ENCODE measurements at regions not wholly inside any gene's neighbourhood (a gene's known extent, or its start where the extent isn't known, plus 50 kb on each side); places are given as distances from the start of the nearest gene placed in this dataset.

- no peak for DNase-seq (ENCODE audit: extremely low spot score, unreplicated experiment)
- Mint-ChIP-seq H3K27me3 (ENCODE audit: unreplicated experiment) (peaks cover 8% of the 10 kb centered on the region), H3K27ac (ENCODE audit: unreplicated experiment) (no peak overlapping the region), H3K4me3 (ENCODE audit: unreplicated experiment) (no peak overlapping the region), H3K36me3 (ENCODE audit: unreplicated experiment) (no peaks in the 10 kb centered on the region), H3K4me1 (ENCODE audit: unreplicated experiment) (peaks cover 3% of the 10 kb centered on the region), H3K9me3 (ENCODE audit: unreplicated experiment) (no peaks in the 10 kb centered on the region)
- TF ChIP-seq, protein P1, sequence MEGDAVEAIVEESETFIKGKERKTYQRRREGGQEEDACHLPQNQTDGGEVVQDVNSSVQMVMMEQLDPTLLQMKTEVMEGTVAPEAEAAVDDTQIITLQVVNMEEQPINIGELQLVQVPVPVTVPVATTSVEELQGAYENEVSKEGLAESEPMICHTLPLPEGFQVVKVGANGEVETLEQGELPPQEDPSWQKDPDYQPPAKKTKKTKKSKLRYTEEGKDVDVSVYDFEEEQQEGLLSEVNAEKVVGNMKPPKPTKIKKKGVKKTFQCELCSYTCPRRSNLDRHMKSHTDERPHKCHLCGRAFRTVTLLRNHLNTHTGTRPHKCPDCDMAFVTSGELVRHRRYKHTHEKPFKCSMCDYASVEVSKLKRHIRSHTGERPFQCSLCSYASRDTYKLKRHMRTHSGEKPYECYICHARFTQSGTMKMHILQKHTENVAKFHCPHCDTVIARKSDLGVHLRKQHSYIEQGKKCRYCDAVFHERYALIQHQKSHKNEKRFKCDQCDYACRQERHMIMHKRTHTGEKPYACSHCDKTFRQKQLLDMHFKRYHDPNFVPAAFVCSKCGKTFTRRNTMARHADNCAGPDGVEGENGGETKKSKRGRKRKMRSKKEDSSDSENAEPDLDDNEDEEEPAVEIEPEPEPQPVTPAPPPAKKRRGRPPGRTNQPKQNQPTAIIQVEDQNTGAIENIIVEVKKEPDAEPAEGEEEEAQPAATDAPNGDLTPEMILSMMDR (IDR thresholded peaks at IDR 0.05), result no peak
Observed at GRCh38 chr16:79792664-79793351, 192.3 kb upstream of the MAF start.

DNA sequence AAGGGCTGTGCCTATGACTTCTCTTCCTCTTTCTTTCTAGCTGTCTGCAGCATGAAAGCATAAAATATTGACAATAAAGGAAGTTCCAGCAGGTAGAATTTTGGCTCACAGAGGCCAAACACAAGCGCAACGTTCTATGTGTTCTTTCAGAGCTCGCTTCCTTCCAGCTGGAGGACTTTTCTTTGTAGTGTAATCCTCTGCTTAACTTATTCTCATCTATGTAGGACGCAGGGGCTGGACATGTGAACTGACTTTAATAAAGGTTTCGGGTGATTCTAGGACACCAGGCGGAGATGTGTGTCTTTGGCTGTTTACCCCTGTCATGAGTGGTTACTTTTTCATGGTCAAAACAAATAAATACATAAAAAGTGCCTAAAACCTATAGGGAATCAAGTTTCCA is 191.5 kb upstream of the MAF start:
- Mint-ChIP-seq H3K27ac (ENCODE audit: unreplicated experiment) (no peak overlapping the region), H3K36me3 (ENCODE audit: unreplicated experiment) (no peaks in the 10 kb centered on the region), H3K4me1 (ENCODE audit: unreplicated experiment) (peaks cover 3% of the 10 kb centered on the region), H3K4me3 (ENCODE audit: unreplicated experiment) (no peak overlapping the region), H3K27me3 (ENCODE audit: unreplicated experiment) (peaks cover 8% of the 10 kb centered on the region), H3K9me3 (ENCODE audit: unreplicated experiment) (no peaks in the 10 kb centered on the region)
- TF ChIP-seq, protein P1 (IDR thresholded peaks at IDR 0.05), result no peak
- no peak for DNase-seq (ENCODE audit: extremely low spot score, unreplicated experiment)

DNA sequence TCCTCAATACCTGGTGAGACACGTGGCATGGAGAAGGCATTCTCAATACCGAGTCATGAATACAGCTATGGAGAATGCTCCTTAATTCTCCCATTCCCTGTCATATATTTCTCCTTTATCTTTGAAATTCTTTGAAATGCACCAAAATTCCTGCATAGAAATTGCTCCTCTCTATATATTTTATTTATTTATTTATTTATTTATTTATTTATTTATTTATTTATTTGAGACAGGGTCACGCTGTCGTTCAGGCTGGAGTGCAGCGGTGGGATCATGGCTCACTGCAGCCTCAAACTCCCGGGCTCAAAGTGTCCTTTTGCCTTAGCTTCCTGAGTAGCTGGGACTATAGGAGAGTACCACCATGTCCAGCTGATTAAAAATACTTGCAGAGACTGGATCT is 190.3 kb upstream of the MAF start:
- H3K27ac Mint-ChIP-seq (ENCODE audit: unreplicated experiment), result no peak overlapping the region
- TF ChIP-seq, protein P1 (IDR thresholded peaks at IDR 0.05), result no peak
- peaks cover 3% of the 10 kb centered on the region for H3K4me1 Mint-ChIP-seq (ENCODE audit: unreplicated experiment)
- H3K4me3 Mint-ChIP-seq (ENCODE audit: unreplicated experiment), result no peak overlapping the region
- no peak for DNase-seq (ENCODE audit: extremely low spot score, unreplicated experiment)
- no peaks in the 10 kb centered on the region for H3K9me3 Mint-ChIP-seq (ENCODE audit: unreplicated experiment)
- H3K36me3 Mint-ChIP-seq (ENCODE audit: unreplicated experiment), result no peaks in the 10 kb centered on the region
- H3K27me3 Mint-ChIP-seq (ENCODE audit: unreplicated experiment), result peaks cover 8% of the 10 kb centered on the region

DNA sequence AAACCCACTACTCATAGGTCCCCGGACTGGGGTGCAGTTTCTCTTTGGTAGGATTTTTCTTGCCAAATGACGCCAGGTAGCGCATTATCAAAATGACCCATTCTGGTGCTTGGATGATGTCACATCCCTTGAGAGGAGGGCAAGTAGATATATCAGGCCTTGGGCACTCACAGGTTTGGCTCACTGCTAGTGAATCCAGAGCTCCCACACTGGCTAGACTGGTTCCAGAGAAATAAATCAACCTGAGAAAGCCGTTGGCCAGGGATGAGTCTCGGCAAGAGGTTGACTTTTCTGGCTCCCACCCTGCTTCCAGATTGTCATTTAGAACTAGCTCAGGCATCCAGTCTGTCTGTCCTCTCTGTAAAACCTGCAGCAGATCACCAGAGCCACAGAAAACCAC is 188.4 kb upstream of the MAF start:
- H3K4me1 Mint-ChIP-seq (ENCODE audit: unreplicated experiment), result peaks cover 3% of the 10 kb centered on the region
- no peaks in the 10 kb centered on the region for H3K36me3 Mint-ChIP-seq (ENCODE audit: unreplicated experiment)
- TF ChIP-seq, protein P1 (IDR thresholded peaks at IDR 0.05), result no peak
- DNase-seq (ENCODE audit: extremely low spot score, unreplicated experiment), result no peak
- H3K27ac Mint-ChIP-seq (ENCODE audit: unreplicated experiment), result no peak overlapping the region
- H3K9me3 Mint-ChIP-seq (ENCODE audit: unreplicated experiment), result no peaks in the 10 kb centered on the region
- H3K27me3 Mint-ChIP-seq (ENCODE audit: unreplicated experiment), result peaks cover 8% of the 10 kb centered on the region
- H3K4me3 Mint-ChIP-seq (ENCODE audit: unreplicated experiment), result no peak overlapping the region

DNA sequence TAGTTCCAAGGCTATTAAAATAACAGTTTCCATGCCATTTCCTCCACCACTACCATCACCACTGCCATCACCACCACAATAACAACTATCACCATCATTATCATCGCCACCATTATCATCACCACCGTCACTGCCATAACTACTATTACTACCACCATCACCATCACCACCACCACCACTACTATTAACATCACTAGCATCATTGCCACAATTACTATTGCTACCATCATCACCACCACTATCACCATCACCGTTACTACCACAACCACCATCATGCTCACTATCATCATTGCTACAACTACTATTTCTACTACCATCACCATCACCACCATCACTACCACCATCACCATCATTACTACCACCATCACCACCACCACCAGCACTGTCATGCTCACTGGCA is 185.9 kb upstream of the MAF start:
- Mint-ChIP-seq H3K36me3 (ENCODE audit: unreplicated experiment) (no peaks in the 10 kb centered on the region), H3K27ac (ENCODE audit: unreplicated experiment) (no peak overlapping the region), H3K4me3 (ENCODE audit: unreplicated experiment) (no peak overlapping the region), H3K4me1 (ENCODE audit: unreplicated experiment) (no peaks in the 10 kb centered on the region), H3K27me3 (ENCODE audit: unreplicated experiment) (peaks cover 8% of the 10 kb centered on the region), H3K9me3 (ENCODE audit: unreplicated experiment) (no peaks in the 10 kb centered on the region)
- TF ChIP-seq, protein P1 (IDR thresholded peaks at IDR 0.05), result no peak
- no peak for DNase-seq (ENCODE audit: extremely low spot score, unreplicated experiment)

Measured in osteocyte (in vitro differentiated cells).